Common myeloid progenitor, CD34-positive (primary cell): ENCODE measurements at regions not wholly inside any gene's neighbourhood (a gene's known extent, or its start where the extent isn't known, plus 50 kb on each side); places are given as distances from the start of the nearest gene placed in this dataset.

Experiments used
- CTCF ChIA-PET: fragments of 350-600 bp; sonication (Branson Sonifier 250); formaldehyde crosslinking; loops from one replicate; lab custom pipeline; 2021; ENCODE audit warnings: antibody characterized with exemption; lab: Charles Lee
- POLR2A ChIA-PET: fragments of 350-600 bp; sonication (Branson Sonifier 250); formaldehyde crosslinking; loops from one replicate; lab custom pipeline; 2021; ENCODE audit warnings: antibody characterized with exemption; lab: Charles Lee
- DNase-seq, 3 donors: peaks; one replicate each; pipeline versions ENCODE4 v3.0.0 to v3.0.0-alpha.2; 2013
- H3K27ac ChIP-seq, 2 experiments: 1 replicate in 1 of 2; 2 replicates in 1 of 2; pipeline ENCODE4 v1.7.0; 2013; ENCODE audit warnings: inconsistent platforms in 2 of 2, low read length in 2 of 2, mild to moderate bottlenecking in 2 of 2, low read depth in 1 of 2, moderate library complexity in 1 of 2; ENCODE audit not compliant: severe bottlenecking in 2 of 2, insufficient read depth in 1 of 2, poor library complexity in 1 of 2
- H3K27me3 ChIP-seq, 5 experiments: replicated peaks in 2 of 5; 1 replicate in 3 of 5; 2 replicates in 2 of 5; pipeline versions ENCODE4 v1.6.1 to v1.7.0; 2013; ENCODE audit warnings: low read length in 4 of 5, mild to moderate bottlenecking in 2 of 5, moderate library complexity in 2 of 5, inconsistent platforms in 1 of 5; ENCODE audit not compliant: insufficient read depth in 5 of 5, control insufficient read depth in 4 of 5
- H3K36me3 ChIP-seq, 4 experiments: 1 replicate in 2 of 4; 2 replicates in 2 of 4; pipeline versions ENCODE4 v1.6.1 to v1.7.0; 2013; ENCODE audit warnings: low read length in 3 of 4, control low read depth in 1 of 4, mild to moderate bottlenecking in 1 of 4; ENCODE audit not compliant: control insufficient read depth in 4 of 4, insufficient read depth in 4 of 4
- H3K4me1 ChIP-seq, 4 experiments: 1 replicate in 3 of 4; 2 replicates in 1 of 4; pipeline versions ENCODE4 v1.6.1 to v1.7.1; 2013; ENCODE audit warnings: low read length in 3 of 4, mild to moderate bottlenecking in 3 of 4, control low read depth in 1 of 4, inconsistent platforms in 1 of 4, moderate library complexity in 1 of 4; ENCODE audit not compliant: control insufficient read depth in 4 of 4, insufficient read depth in 4 of 4; ENCODE audit errors: control extremely low read depth in 1 of 4
- H3K4me3 ChIP-seq, 7 experiments: 1 replicate in 4 of 7; 2 replicates in 3 of 7; pipeline versions ENCODE4 v1.5.1 to v1.7.0; 2013; ENCODE audit warnings: mild to moderate bottlenecking in 7 of 7, low read length in 6 of 7, moderate library complexity in 6 of 7, inconsistent platforms in 2 of 7, low read depth in 2 of 7, control low read depth in 1 of 7; ENCODE audit not compliant: insufficient read depth in 4 of 7, control insufficient read depth in 1 of 7; ENCODE audit errors: extremely low read depth in 1 of 7
- H3K9me3 ChIP-seq, 5 experiments: 1 replicate in 4 of 5; 2 replicates in 1 of 5; pipeline versions ENCODE4 v1.6.1 to v1.7.1; 2013; ENCODE audit warnings: low read length in 4 of 5, mild to moderate bottlenecking in 2 of 5, inconsistent platforms in 1 of 5, low read depth in 1 of 5, moderate library complexity in 1 of 5; ENCODE audit not compliant: control insufficient read depth in 4 of 5, insufficient read depth in 2 of 5; ENCODE audit errors: control extremely low read depth in 1 of 5
- WGBS: methylation state at CpG from one replicate; pipeline ENCODE4 v1.1.5; 2013; ENCODE audit not compliant: insufficient coverage; 5-methylcytosine and 5-hydroxymethylcytosine counted together

DNA sequence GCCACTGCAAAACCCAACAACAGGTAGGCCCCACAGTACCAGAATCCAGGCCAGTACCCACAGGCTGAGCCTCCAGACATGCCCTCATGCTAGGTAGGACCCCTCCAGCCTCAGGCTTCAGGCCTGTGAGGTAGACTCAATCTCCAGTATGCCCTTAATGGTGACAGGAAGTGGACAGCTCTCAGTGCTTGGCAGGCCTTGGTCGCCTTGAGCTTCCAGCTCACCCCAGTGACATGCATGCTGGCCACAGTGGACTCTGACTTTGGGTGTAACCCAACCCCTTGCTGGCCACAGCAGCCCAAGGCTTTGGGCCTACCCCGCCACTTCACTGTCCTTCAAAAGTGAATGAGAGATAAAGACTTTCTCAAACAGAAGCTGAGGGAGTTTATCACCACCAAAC lies 324.2 kb downstream of the ANTXR2 start:
- DNase-seq: no peak
- H3K9me3 ChIP-seq: no peaks in the 10 kb centered on the region
- H3K4me3 ChIP-seq: no peak overlapping the region
- no CpG with 5 or more reads among the region's 2 CpGs for WGBS
- no peaks in the 10 kb centered on the region for H3K27me3 ChIP-seq
- CTCF ChIA-PET: no interaction called here
- no peaks in the 10 kb centered on the region for H3K36me3 ChIP-seq
- POLR2A ChIA-PET: no interaction called here
- no peak overlapping the region for H3K27ac ChIP-seq
- no peaks in the 10 kb centered on the region for H3K4me1 ChIP-seq

DNA sequence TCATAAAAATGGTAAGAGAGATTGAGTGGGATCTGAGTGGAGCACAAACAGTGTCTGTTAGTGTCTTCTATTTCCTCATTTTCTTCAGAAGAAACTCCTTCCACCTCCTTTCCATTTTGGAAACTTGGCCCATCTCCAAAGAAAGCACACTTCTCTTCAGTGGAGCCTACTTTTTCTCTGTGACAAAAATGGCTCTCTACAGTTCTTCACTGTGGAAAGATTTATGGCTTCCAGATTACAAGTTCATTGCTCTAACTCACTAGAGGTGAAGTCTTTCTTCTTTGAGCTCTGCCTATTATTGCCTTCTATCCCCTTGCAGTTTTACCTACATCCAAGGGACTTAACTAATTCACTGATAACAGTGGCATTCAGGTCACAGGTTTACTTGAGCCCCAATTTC lies 325.8 kb downstream of the ANTXR2 start:
- Histone ChIP-seq H3K36me3 (no peaks in the 10 kb centered on the region), H3K4me3 (no peak overlapping the region), H3K27ac (no peak overlapping the region), H3K27me3 (no peaks in the 10 kb centered on the region), H3K4me1 (peaks cover 0 to 3% (median 1%) of the 10 kb centered on the region in 4 experiments), H3K9me3 (no peaks in the 10 kb centered on the region)
- ChIA-PET POLR2A (no interaction called here), CTCF (no interaction called here)
- no peak for DNase-seq

DNA sequence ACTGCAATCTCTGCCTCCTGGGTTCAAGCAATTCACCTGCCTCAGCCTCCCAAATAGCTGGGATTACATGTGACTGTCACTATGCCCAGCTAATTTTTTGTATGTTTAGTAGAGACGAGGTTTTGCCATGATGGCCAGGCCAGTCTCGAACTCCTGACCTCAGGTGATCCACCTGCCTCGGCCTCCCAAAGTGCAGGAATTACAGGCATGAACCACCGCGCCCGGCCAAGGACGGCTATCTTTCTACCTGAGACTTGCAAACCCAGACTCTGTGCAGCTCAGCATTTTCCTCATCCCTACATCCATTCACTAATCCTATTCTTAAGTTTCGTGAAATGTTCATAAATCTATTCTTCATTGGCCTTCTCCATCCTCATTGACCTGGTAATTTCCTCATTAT lies 330.0 kb downstream of the ANTXR2 start:
- no peaks in the 10 kb centered on the region for H3K27me3 ChIP-seq
- no peaks in the 10 kb centered on the region for H3K9me3 ChIP-seq
- H3K4me1 ChIP-seq: peaks cover 0 to 3% (median 1%) of the 10 kb centered on the region in 4 experiments
- H3K36me3 ChIP-seq: no peaks in the 10 kb centered on the region
- no peak overlapping the region for H3K27ac ChIP-seq
- H3K4me3 ChIP-seq: no peak overlapping the region
- CTCF ChIA-PET: no interaction called here
- no peak for DNase-seq
- POLR2A ChIA-PET: interaction anchor here (0.8 kb wide), 1 partner anchor 9 kb away, joined by 3 read pairs; no protein-coding TSS in a partner anchor
- 90% methylated on average over 8 of the region's 8 CpGs for whole genome bisulfite sequencing

DNA sequence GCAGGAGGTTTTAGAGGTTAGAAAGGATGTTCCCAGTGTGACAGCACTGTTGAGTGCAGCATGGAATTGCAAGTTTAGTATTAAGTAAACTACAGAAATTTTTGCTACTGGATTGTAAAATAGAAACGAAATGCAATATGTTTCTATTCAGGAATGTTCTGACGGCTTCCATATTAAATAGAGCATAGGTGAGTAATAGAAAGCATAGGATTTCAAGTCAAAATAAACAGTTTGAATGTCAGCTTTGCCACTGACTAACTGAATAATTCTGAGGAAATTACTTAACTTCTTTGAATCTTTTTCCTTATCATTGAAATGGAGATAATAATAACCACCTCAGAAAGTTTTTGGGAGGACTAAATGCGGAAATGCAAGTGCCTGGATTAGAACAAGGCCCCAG lies 331.9 kb upstream of the GK2 start:
- DNase-seq: no peak
- Histone ChIP-seq H3K36me3 (no peaks in the 10 kb centered on the region), H3K27ac (no peak overlapping the region), H3K27me3 (no peaks in the 10 kb centered on the region), H3K9me3 (no peaks in the 10 kb centered on the region), H3K4me3 (no peak overlapping the region), H3K4me1 (peaks cover 0 to 3% (median 1%) of the 10 kb centered on the region in 4 experiments)
- POLR2A ChIA-PET: no interaction called here
- CTCF ChIA-PET: no interaction called here
- WGBS: 100% methylated on average over 2 of the region's 3 CpGs

DNA sequence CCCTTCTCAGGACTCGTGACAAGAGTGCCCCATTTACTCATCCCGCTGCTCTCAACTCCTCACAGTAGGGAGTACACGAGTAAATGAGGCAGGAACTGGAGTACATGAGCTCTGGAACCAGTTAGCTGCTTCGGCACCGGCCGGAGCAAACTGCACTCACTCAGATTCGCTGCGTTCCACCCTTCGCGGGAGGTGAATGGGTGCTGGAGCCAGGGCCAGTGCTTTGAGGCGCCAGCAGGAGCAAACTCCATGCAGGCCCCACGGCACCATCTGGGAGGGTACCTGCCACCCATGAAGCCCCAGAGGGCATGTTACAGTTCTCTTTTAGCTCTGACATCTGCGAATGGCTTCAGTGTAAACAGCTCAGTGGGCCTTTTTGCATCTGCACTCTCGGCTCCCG lies 315.5 kb upstream of the GK2 start:
- CTCF ChIA-PET: no interaction called here
- DNase-seq: no peak
- H3K4me3 ChIP-seq: no peak overlapping the region
- POLR2A ChIA-PET: no interaction called here
- no peak overlapping the region for H3K27ac ChIP-seq
- 85% methylated on average over 12 of the region's 15 CpGs for WGBS
- no peaks in the 10 kb centered on the region for H3K4me1 ChIP-seq
- no peaks in the 10 kb centered on the region for H3K27me3 ChIP-seq
- no peaks in the 10 kb centered on the region for H3K9me3 ChIP-seq
- H3K36me3 ChIP-seq: no peaks in the 10 kb centered on the region

DNA sequence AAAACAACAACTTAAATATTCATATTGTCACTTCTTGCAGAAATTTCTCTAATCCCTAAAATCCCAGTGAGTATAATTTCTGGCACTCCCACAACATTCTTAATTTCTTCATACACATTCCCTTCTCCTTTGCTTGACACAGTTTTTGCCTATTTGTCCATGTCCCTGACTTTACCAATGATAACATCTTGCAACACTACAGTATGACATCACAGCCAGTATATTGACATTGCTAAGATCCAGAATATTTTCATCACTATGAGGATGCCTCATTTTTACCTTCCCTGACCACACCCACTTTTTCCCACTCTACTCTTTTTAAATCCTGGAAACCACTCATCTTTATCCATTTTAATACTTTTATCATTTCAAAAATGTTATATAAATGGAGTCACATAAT lies 292.3 kb upstream of the GK2 start:
- CTCF ChIA-PET: no interaction called here
- Histone ChIP-seq H3K9me3 (peaks cover 2 to 7% (median 4%) of the 10 kb centered on the region in 5 experiments), H3K4me1 (no peaks in the 10 kb centered on the region), H3K27ac (no peak overlapping the region), H3K27me3 (no peaks in the 10 kb centered on the region), H3K4me3 (no peak overlapping the region), H3K36me3 (no peaks in the 10 kb centered on the region)
- POLR2A ChIA-PET: no interaction called here
- DNase-seq: no peak

DNA sequence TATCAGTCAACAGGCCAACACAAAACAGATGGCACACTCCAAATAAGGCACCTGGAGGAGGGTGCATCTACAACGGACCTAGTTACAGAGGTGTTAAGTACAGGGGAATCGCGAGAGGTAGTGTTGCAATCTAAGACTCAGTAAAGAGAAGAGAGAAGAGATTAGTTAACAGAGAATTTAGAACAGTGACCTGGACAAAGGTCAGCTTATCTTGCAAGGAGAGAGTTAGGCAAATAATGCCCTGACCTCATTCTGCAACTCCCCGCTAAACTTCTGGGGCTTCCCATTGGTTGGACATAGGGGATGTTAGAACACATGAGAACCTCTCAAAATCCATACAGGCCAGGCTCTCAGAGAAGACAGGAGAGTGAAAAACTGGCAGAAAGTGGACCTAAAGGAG lies 289.4 kb upstream of the GK2 start:
- DNase-seq: no peak
- H3K36me3 ChIP-seq: no peaks in the 10 kb centered on the region
- no peak overlapping the region for H3K27ac ChIP-seq
- peaks cover 3 to 18% (median 4%) of the 10 kb centered on the region in 5 experiments for H3K9me3 ChIP-seq
- no peaks in the 10 kb centered on the region for H3K4me1 ChIP-seq
- ChIA-PET POLR2A (no interaction called here), CTCF (no interaction called here)
- WGBS: 98% methylated on average over 4 of the region's 4 CpGs
- no peak overlapping the region for H3K4me3 ChIP-seq
- H3K27me3 ChIP-seq: no peaks in the 10 kb centered on the region
